ENCODE measurements at regions not wholly inside any gene's neighbourhood (a gene's known extent, or its start where the extent isn't known, plus 50 kb on each side); places are given as distances from the start of the nearest gene placed in this dataset.

DNA sequence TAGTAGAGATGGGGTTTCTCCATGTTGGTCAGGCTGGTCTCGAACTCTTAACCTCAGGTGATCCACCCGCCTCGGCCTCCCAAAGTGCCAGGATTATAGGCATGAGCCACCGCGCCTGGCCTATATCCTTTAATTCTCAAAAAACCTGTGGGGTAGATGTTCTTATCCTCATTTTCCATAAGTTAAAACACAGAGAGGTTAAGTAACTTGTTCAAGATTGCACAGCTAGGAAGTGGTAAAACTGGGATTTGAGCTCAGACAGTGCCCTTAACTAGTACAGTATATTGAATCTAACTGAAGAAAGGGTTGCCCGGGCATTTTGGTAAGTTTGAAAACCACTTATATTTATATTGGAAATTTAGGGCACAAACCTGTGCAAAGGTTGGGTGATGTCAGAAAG is 116.0 kb downstream of the GLUD2 start:
- TF ChIP-seq, protein P1, sequence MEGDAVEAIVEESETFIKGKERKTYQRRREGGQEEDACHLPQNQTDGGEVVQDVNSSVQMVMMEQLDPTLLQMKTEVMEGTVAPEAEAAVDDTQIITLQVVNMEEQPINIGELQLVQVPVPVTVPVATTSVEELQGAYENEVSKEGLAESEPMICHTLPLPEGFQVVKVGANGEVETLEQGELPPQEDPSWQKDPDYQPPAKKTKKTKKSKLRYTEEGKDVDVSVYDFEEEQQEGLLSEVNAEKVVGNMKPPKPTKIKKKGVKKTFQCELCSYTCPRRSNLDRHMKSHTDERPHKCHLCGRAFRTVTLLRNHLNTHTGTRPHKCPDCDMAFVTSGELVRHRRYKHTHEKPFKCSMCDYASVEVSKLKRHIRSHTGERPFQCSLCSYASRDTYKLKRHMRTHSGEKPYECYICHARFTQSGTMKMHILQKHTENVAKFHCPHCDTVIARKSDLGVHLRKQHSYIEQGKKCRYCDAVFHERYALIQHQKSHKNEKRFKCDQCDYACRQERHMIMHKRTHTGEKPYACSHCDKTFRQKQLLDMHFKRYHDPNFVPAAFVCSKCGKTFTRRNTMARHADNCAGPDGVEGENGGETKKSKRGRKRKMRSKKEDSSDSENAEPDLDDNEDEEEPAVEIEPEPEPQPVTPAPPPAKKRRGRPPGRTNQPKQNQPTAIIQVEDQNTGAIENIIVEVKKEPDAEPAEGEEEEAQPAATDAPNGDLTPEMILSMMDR (IDR thresholded peaks at IDR 0.05; ENCODE audit: low read depth, low read length, poor library complexity, severe bottlenecking): no peak
- no peak for TF ChIP-seq EZH2phosphoT487 (IDR thresholded peaks at IDR 0.05; ENCODE audit: borderline replicate concordance, low read length)
